Middle frontal gyrus (tissue), 1 donor: ENCODE measurements at regions not wholly inside any gene's neighbourhood (a gene's known extent, or its start where the extent isn't known, plus 50 kb on each side); places are given as distances from the start of the nearest gene placed in this dataset.
"Not testable (repeated sequence)": the region's sequence is repeated elsewhere in the genome, so short reads cannot be mapped to it uniquely, and the experiment has no call there.

Experiments
- DNase-seq: peaks from one replicate; pipeline ENCODE4 v3.0.0-alpha.2; 2015; ENCODE audit warnings: low spot score; ENCODE audit errors: extremely low spot score

- no peak for DNase-seq
Measured at GRCh38 chr5:136484808-136485325, 119.5 kb upstream of the TRPC7 start.

DNA sequence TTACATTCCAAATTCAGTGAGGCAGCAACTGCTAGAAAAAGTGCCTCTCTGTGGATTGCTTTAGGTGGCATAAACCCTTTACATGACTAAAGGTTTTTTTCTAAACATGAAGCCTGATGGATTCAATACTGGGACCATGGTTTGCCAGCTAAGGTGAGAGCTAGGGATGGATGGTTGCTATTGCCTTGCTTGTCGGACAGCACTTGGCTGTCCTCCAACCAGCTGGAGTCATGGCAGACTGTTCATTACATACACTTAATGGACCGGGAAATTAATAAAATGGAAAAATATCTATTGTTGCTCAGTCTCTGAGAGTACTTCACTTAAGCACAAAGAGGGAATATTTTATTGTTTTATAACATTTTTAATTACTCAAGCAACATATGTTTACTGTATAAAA, 116.9 kb upstream of the TRPC7 start:
- DNase-seq = no peak

DNA sequence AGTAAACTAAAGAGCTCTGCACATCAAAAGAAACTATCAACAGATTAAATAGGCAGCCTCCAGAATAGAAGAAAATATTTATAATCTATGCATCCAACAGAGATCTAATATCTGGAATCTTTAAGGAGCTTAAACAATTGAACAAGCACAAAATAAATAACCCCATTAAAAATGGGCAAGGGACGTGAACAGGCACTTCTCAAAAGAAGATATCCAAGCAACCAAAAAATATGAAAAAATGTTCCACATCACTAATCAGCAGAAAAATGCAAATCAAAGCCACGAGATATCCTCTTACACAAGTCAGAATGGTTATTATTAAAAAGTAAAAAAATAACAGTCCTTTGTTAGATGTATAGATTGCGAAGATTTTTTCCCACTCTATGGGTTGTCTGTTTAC, 109.1 kb upstream of the TRPC7 start:
- DNase-seq = no peak

GRCh38 chr5:136467632-136468031, 102.3 kb upstream of the TRPC7 start:
- no peak for DNase-seq

DNA sequence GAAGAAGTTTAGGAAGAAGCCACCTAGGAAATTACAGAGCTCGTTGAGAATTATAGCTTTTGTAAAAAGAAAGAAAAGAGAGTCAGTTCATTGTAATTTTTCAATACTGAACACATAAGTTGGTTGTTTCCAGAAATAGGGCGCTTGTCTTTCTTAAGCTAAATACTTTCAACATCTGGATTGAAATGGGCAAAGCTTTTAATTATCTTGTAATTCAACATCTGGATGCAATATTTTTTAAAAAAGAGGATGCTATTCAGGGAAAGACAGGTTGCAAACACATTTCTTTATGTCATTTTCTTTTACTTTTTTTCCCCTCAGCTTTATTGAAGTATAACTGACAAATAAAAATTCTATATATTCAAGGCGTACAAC, 100.7 kb upstream of the TRPC7 start:
- no peak for DNase-seq

DNA sequence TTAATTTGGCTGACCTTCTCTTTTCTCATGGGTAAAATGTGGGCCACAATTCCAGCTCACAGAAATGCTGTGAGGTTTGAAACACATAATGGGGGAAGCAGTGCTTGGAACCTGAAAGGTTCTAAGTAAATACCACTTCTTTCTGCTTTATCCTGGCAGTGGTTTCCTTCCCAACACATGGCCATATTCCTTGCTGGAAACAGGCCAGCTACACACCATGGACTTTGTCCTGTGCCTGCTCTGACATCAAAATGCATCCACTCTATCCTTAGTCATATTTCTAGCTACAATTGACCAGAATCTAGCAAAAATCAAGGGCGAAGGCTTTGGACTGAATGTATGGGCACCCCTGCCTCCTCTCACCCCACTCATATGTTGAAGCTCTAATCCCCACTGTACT, 93.1 kb upstream of the TRPC7 start:
- DNase-seq = no peak

- peak; percentile 26 for DNase-seq
Measured at GRCh38 chr5:136457390-136458013, 92.2 kb upstream of the TRPC7 start.

- no peak for DNase-seq
Measured at GRCh38 chr5:136455409-136455808, 90.1 kb upstream of the TRPC7 start.

DNA sequence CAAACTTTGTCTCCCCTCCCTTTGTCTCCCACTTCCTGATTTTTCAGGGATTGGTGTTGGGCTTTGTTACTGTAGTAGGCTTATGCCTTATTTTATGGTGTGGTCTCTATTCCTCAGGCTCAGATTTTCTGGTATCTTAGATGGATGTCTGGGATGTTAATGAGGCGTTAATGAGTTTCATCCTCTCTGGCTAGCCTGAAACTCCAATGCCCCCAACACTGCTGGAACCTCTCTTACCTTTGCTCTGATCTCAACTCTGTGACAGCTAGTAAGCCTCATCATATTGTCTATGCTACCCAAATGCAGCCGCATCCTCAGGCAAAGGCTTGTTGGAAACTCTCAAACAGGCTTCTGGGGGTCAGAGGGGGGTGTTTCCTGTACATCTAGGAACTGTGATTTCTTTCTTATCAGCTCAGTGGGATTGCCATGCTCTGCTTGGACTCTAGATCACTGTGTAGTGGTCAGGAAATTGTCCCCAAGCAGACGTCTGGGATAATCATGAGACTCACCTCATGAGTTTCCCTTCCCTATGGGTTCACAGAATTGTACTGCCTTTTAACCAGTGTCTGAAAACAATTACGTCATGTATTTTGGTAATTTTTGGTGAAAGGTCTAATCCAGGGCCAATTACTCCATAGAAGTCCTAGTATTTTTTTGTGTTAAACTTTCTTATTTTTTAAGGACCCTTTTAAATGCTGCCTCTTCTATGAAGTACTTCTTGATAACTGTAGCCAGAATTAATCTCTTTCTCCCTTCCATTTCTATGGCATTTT, 88.8 kb upstream of the TRPC7 start:
- no peak for DNase-seq

- no peak for DNase-seq
Measured at GRCh38 chr5:136453199-136453598, 87.9 kb upstream of the TRPC7 start.

GRCh38 chr5:136447576-136447975, 82.2 kb upstream of the TRPC7 start:
- DNase-seq = not testable (repeated sequence)

- no peak for DNase-seq
Measured at GRCh38 chr5:136446565-136446964, 81.2 kb upstream of the TRPC7 start.

- DNase-seq = not testable (repeated sequence)
Measured at GRCh38 chr5:136444099-136444498, 78.8 kb upstream of the TRPC7 start.

- DNase-seq = no peak
Measured at GRCh38 chr5:136439367-136439766, 74.0 kb upstream of the TRPC7 start.

- DNase-seq = no peak
Measured at GRCh38 chr5:136435946-136436543, 70.7 kb upstream of the TRPC7 start.

DNA sequence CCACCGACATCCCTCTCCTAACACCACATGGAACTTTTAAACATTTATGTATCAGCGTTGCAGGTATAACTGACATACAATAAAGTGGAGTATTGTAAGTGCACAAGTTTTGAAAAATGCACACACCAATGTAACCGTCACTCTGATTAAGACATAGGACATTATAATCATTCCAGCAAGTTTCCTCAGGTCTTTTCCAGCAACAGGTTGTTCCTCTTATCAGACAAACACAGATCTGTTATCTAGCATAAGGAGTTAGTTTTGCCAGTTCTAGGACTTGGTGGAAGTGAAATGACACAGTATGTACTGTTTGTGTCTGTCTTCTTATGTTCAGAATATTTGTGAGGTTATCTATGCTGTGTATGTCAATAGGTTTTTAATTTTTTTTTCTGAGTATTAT, 69.5 kb upstream of the TRPC7 start:
- no peak for DNase-seq

DNA sequence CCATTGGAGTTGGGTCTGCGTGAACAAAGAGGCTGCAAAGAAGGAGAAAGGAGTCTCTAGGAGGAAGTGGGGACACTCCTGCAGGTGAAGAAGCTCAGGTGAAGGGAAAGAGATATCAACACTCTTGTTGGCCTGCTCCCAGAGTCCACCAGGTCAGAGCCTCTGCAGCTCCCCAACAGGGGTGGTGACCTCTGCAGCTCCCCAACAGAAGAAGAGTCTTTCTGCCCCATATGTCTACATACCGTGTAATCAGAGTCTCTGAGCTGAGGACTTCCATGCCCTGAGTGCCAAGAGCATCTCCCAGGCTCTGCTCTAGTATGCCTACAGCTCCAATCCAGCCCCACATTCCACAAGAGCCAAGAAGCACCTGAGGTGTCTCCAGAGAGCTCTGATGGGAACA, 67.4 kb upstream of the TRPC7 start:
- DNase-seq = no peak

GRCh38 chr5:136430081-136430480, 64.7 kb upstream of the TRPC7 start:
- DNase-seq = no peak

- no peak for DNase-seq
Measured at GRCh38 chr5:136427426-136427825, 62.1 kb upstream of the TRPC7 start.

DNA sequence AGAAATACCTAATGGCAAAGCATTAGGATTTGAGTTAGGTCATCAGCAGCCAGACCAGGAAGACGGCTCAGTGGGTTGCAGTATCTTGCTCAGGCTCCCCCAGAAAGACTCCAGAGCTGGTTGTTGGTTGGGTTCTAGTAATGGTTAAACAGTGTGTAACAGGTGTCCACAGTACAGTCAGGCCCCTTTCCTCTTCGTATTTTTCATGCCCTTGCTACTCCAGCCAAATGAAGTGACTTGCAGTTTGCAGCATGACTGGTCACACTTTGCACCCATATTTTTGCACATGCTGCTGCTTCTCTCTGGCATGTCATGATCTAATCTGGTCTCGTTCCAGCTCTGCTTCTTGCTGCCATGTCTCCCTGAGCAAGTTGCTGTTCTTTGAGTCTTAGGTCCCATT, 60.6 kb upstream of the TRPC7 start:
- DNase-seq = no peak

DNA sequence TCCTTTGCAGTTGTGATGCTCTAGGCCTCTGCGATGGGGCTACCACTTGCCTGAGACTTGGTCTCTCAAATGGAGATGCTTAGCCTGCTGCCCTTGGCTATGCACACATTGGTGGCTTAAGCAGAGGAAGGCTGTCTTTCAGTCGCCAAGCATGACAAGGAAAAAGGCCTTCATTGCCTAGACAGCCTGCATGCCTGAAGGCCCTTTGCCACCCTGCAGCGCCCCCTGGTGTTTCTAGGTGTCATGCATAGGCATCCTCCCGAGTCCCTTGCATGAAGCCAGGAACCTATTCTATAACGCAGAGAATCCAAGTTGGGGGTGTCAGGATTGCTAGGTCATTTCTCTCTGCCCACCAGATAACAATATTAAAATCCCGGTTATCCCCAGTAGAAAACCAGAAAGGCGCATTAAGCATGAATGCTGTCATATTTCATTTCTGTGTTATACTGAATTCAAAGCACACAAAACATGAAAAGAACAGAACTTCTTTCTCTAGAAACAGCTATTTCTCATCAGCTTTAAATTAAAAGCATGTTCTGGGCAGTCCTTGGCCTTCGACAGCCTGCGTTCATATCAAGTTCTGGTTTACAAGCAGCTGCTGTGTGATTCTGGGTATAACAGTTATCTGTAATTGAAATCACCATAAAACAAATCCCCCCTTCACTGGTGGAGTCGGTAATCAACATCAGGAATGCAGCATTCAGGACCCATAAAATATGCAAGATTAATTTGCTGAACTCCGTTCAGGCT, 59.7 kb upstream of the TRPC7 start:
- peak; percentile 8 for DNase-seq
